GM19328 (cell line): ENCODE measurements at regions not wholly inside any gene's neighbourhood (a gene's known extent, or its start where the extent isn't known, plus 50 kb on each side); places are given as distances from the start of the nearest gene placed in this dataset.

ENCODE experiments used
- ATAC-seq: cut with Tn5 transposase; IDR thresholded peaks from one replicate; pipeline ENCODE4 v1.9.1; 2021; ENCODE audit warnings: mild to moderate bottlenecking, moderate library complexity; ENCODE audit not compliant: unreplicated experiment

- no peak for ATAC-seq
Measured at GRCh38 chr9:82675102-82675501, 387.8 kb downstream of the RASEF start.

DNA sequence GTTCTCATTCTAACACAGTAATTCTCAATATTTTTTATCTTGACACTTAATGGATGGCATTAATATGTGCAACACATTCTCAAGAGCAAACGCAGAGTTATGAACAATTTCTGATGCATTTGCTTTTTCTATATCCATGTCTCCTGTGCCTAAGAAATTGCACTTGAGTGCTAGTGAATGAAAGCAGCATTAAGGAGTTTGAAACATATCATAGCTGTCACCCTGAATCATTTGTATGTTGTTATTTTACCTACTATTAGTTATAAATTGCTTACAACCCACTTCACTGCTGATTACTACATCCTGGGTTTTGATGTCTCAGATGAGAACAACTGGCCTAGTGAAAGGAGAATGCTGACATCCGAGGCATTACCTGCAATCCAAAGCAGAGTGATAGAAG is 387.3 kb downstream of the RASEF start:
- ATAC-seq: no peak

DNA sequence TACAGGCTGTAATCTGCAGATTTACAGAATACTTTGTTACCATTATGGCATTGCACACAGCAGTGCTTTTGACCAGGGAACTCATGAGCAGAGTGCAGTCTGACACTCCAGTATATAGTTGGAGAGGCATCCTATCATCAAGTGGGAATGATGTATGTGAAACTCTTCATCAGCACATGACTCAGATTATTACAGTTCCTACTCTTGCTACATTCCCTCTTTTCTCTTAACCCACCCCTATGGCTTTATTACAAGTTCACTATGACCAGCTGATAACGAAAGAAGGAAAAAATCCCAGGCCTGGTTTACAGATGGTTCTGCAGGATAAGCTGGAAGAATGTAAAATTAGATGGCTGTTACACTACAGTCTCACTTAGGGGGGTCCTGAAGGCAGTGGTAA is 385.9 kb downstream of the RASEF start:
- no peak for ATAC-seq

DNA sequence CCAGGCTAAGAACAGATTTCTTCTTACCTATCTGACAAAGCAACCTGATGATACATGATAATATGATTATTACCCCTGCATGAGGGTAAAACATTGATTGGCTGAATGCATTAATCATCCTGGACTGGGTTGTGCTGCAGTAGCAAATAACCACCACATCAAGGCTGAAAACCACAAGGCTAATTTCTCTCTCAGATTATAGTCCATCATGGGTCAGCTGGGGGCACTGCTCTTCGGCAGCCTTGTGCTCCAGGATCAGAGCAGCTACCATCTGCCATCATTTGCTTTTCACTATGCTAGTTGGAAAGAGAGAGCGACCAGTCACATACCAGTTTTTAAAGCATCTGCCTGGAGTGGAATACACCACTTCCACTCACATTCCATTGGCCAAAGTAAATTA is 383.5 kb downstream of the RASEF start:
- ATAC-seq: no peak

DNA sequence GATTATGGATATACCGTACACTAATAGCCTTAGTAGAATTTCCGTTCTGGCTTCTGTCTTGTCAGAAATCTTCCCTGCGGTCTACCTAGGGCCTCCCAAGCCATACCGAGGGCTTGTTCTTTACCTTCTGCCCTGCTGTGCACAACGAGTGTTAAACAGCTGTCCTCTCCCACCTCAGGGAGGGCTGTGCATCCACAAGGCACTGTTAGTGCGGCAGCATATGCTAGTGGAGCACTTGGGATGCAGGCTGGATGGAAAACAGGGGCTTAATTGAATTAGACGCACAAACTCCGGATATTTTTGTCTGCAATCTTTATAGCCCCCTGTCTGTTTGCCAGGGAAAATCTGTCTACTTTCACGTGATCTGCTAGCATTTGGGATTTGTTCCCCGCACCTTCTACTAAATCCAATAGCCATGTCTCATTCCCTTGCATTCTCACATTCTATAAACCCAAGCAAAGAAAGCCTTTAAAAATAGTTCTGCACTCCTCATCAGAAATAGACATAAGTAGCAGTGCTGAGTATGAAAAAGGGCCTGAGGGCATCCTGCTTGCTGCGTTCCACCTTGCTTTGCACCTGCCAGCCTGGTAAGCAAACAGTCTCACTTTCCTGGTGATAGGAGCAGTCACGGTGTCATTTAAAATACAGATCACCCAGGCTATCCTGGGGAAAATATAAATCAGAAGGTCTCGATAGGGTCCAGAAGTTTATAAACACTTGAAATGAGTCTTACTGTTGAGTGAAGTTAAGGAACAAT is 382.6 kb downstream of the RASEF start:
- no peak for ATAC-seq

- ATAC-seq: no peak
Measured at GRCh38 chr9:82681809-82682208, 381.1 kb downstream of the RASEF start.

DNA sequence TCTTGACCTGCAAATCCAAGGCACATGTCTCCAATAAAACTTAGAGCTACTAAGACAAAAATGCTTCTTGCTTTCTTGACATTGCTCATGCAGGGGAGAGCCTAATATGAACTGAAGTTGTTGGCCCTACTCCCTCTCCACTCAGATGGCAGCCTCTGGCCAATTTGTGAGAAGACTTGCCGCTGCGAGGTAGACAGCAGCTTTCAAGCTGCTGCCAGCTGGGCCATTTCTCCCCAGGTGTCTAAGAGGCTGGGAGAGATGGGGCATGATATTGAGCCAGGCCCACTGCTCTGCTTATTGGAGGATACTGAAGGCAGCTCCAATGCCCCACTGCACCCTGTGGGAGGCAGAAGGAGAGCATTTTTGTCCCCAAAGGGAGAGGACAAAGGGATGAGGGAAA is 380.5 kb downstream of the RASEF start:
- no peak for ATAC-seq

DNA sequence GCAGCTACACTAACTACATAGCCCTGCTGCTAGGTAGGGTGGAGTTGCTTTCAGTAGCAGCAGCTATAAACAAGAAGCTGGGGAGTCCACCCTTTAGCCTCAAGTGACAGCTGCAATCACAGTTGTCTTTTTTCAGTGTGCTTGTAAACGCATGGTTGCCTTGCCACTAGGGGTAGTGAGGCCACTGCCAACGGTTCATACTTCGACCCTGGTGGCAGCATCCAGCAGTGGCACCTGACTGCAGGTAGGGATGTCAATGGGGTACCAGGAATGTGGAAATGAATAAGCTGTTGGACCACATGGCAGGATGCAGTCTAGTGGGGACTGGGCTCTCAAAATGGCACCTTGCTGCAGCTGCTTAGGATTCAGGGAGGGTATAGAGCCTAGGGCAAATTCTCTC is 367.2 kb downstream of the RASEF start:
- ATAC-seq: no peak

DNA sequence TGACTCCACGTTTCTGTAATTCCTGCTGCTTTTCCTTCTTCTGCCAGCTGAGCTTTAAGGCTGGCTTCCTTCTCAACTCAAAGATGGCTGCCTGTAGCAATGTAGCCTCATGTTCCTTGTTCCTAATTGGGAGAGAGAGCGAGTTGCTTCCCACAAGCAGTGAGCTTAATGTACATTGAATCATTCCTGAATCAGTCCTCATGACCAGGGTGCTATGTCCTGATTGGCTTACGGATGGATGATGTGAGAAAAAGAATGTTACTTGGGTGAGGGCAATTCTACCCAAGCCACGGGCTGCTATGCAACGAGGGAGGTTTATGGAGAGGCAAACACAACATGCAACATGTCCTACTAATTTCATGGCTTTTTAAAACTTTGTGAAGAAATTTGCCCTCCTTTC is 356.2 kb downstream of the RASEF start:
- ATAC-seq: no peak

- no peak for ATAC-seq
Measured at GRCh38 chr9:82716821-82717220, 346.1 kb downstream of the RASEF start.

- ATAC-seq: no peak
Measured at GRCh38 chr9:82720515-82720914, 342.4 kb downstream of the RASEF start.

DNA sequence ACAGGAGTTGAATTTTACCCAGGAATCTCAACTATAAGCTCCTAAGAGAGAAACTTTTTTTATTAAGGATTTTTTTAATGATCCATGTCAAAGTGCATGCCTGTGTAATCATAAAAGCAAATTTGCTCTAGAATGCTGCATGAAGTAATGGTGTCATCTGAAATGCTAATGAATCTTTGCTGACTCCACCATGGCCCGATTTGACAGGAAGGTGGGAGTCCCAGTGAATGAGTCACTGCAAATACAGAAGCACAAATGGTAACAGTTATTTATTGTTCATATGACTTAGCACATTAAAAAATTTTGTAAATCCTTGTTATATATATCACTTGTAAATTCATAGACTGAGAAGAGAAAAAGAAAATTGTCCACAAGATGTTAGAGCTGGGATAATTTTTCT is 341.3 kb downstream of the RASEF start:
- no peak for ATAC-seq

- no peak for ATAC-seq
Measured at GRCh38 chr9:82722051-82722450, 340.9 kb downstream of the RASEF start.

DNA sequence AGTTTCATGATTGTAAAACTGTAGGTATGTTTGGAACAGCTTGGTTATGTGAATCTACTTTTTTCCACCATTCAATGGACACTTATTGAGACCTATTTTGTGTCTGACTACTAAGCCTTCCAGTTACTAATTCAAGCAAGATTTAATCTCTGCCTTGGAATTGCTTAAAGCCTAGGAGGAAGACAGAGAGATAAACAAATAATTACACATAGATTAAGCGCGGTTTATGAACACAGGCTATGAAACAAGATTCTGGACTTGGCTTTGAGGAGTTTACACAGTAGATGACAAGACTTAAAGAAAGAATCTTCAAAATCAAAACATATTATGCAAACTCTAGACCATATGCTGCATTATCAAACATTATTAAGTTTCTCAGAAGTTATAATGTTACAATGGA is 340.4 kb downstream of the RASEF start:
- no peak for ATAC-seq

GRCh38 chr9:82726424-82727276 is 336.3 kb downstream of the RASEF start:
- ATAC-seq: no peak

DNA sequence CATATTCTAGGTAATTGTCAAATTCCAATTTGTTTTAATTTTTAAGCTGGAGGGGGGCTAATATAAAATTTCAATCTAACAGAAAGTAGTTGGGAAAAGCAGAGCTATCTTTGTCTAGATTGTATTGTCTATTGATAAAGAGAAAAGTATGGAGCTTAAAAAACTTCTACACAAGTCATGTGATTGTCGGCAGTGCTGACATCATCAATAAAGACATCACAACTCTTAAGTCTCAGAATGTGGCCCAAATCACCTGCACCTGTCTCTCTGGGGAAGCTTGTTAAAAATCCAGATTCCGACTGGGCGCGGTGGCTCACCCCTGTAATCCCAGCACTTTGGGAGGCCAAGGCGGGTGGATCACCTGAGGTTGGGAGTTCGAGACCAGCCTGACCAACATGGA is 333.8 kb downstream of the RASEF start:
- ATAC-seq: no peak

DNA sequence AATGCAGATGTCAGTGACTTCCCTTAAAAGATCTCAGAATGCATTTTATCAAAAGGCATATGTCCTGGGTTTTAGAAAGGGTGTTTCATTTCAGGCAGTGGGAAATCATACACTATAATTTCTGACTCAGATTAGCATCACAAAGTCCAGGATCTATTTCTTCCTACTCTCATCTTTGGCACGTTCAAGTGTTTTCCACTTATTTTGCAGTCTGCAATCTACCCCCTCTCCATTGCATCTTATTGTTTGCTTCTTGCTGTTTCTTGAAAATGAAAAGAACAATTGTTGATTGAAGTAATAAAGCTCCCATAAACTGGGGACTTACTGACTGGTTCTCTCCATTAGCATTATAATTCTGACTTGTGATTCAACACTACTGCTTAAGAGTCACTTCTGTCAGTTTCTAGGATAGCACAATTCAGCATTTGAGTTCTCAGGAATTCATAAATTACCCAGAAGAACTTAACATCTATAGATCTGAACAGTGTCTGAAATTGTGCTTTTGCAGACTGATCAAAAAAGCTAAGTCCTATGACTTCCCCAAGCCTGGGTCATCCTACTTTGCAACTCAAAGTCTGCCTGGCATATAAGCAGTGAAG is 332.9 kb downstream of the RASEF start:
- ATAC-seq: no peak

DNA sequence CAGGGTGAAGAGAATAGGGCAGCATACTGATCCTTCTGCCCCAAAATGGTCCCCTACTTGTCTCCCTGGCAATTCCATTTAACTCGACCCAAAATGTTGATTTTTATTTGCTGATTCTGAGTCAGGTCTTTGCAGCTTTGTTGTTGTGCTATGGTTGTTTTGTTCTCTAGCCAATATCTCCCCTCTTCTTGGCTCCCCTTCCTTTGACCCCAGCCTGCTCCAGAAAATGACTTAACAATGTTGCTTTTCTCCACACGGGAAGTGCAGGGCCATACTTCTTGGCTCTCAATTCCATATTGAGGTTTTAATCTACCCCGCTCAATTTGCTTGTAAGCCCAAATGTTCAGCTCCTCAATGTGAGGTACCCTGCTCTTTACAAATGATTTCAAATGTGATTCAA is 330.0 kb downstream of the RASEF start:
- no peak for ATAC-seq

DNA sequence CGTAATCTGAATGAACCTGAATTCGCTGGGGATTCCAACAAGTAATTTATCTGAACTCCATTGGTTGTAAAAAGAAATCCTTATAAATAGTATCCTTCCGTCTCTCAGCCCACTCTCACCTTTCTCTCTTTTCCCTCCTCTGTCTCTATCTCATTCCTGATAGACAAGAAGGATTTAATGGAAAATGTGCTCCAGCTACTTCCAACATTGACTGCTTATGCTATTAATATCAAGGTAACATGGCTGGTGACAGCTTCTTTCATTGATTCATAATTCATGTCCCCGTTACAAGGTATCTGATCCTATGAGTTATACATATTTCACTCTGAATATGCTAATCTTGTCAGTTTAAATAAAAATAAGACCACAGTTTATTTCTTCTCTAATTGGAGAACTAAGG is 326.8 kb downstream of the RASEF start:
- no peak for ATAC-seq

DNA sequence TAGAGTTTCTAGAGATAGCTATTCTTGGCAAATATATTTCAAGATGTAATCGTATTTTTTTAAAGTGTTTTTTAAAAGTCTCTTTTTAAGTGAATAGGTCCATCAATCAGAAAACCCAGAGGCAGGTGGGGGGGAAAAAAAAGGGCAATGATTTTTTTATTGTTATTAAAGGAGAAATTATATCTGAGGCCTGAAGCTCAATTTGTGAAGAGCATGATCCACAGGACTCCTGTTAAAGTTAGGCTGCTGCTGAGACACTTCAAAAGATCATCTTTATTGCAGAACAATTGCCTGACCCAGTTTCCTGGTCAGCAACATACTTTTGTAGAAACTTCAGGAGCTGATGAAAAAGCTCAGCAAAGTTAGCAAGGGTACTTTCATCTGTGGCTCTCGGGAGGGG is 326.2 kb downstream of the RASEF start:
- no peak for ATAC-seq

DNA sequence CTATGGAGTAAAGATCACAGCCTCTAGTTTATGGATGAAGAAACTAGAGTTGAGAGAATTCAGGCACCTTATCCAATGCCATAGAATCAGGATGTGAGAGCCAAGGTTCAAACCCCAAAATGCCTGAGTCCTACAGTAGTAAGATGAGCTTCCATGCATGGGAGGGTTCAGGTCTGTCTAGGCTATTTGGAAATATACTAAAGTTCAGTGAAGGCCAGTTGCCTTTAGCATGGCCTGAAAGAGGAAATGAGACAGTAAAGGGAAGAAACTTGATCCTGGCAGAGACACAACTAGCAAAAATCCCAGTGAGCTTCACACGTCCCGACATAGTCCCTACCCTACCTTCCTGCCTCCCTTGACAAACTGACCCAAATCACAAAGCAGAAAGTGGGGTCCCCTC is 317.0 kb downstream of the RASEF start:
- ATAC-seq: no peak

GRCh38 chr9:82750411-82750913 is 312.5 kb downstream of the RASEF start:
- ATAC-seq: no peak
